Uterus (tissue), 2 donors: ENCODE measurements at regions not wholly inside any gene's neighbourhood (a gene's known extent, or its start where the extent isn't known, plus 50 kb on each side); places are given as distances from the start of the nearest gene placed in this dataset.

Experiments used
- CTCF ChIP-seq, 4 experiments: fragments of 200-600 bp in 2 of 4; fragments of 450-650 bp in 2 of 4; sonication (generic) in 2 of 4; IDR thresholded peaks; one replicate each; pipeline ENCODE4 v1.5.1; 2016 to 2019; ENCODE audit warnings: antibody characterized with exemption in 4 of 4, mild to moderate bottlenecking in 2 of 4, moderate library complexity in 1 of 4
- POLR2A ChIP-seq, 2 donors: fragments of 450-650 bp; IDR thresholded peaks; one replicate each; pipeline ENCODE4 v1.6.1; 2016; ENCODE audit warnings: antibody characterized with exemption in 2 of 2, mild to moderate bottlenecking in 1 of 2, moderate library complexity in 1 of 2

GRCh38 chr2:136399667-136400289 lies 281.8 kb upstream of the CXCR4 start:
- TF ChIP-seq CTCF (IDR thresholded peaks at IDR 0.05) (no peak), POLR2A (IDR thresholded peaks at IDR 0.05) (no peak)
